ENCODE measurements at regions not wholly inside any gene's neighbourhood (a gene's known extent, or its start where the extent isn't known, plus 50 kb on each side); places are given as distances from the start of the nearest gene placed in this dataset.

DNA sequence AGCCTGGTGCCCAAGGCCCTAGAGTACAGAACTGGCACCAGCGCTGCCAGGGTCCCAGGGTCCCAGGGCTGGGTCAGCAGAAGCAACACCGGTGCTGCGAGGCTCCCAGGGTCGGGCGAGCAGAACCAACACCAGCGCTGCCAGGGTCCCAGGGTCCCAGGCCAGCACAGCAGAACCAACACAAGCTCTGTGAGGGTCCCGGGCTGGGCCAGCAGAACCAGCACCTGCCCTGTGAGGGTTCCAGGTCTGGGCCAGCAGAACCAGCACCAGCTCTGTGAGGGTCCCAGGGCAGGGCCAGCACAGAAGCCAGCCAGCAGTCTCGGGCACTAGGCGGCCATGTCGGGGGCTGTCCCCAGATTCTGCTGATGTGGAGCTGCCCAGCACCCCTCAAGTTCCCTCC lies 93.1 kb downstream of the GALR1 start:
- TF ChIP-seq, protein P1, sequence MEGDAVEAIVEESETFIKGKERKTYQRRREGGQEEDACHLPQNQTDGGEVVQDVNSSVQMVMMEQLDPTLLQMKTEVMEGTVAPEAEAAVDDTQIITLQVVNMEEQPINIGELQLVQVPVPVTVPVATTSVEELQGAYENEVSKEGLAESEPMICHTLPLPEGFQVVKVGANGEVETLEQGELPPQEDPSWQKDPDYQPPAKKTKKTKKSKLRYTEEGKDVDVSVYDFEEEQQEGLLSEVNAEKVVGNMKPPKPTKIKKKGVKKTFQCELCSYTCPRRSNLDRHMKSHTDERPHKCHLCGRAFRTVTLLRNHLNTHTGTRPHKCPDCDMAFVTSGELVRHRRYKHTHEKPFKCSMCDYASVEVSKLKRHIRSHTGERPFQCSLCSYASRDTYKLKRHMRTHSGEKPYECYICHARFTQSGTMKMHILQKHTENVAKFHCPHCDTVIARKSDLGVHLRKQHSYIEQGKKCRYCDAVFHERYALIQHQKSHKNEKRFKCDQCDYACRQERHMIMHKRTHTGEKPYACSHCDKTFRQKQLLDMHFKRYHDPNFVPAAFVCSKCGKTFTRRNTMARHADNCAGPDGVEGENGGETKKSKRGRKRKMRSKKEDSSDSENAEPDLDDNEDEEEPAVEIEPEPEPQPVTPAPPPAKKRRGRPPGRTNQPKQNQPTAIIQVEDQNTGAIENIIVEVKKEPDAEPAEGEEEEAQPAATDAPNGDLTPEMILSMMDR (conservative IDR thresholded peaks at IDR 0.05; ENCODE audit: low read length): no peak
- TF ChIP-seq EZH2phosphoT487 (IDR thresholded peaks at IDR 0.05; ENCODE audit: borderline replicate concordance, low read depth, low read length): no peak
